K562 (cell line): ENCODE measurements at regions not wholly inside any gene's neighbourhood (a gene's known extent, or its start where the extent isn't known, plus 50 kb on each side); places are given as distances from the start of the nearest gene placed in this dataset.

Source experiments
- ATAC-seq: fragments of 200-7000 bp; cut with Tn5 transposase; 3 replicates; pipeline ENCODE4 v1.9.1; 2020; ENCODE audit warnings: moderate library complexity
- BruUV-seq: library from RNA; stranded (reverse); fragments of 400-500 nt; replicated peaks from 2 replicates; lab custom pipeline; 2021; lab: Mats Ljungman, UMichigan
- CTCF ChIA-PET: fragments of 300-600 bp; formaldehyde crosslinking; extraction: SDS; loops from one replicate; lab custom pipeline; 2021; ENCODE audit warnings: low intra/inter-chr PET ratio; lab: Yijun Ruan, JAX
- POLR2A ChIA-PET: fragments of 300-600, 350-650 bp; sonication (Branson Sonifier 250); formaldehyde crosslinking; extraction: SDS; loops from one replicate; lab custom pipeline; 2021; ENCODE audit warnings: antibody characterized with exemption, inconsistent platforms; lab: Yijun Ruan, JAX
- DNase-seq, 4 experiments: peaks; one replicate each; pipeline versions ENCODE4 v3.0.0 to v3.0.0-alpha.2; 2011 to 2018; ENCODE audit warnings: low spot score in 3 of 4, mixed read lengths in 3 of 4; ENCODE audit errors: extremely low read depth in 1 of 4
- FAIRE-seq: peaks from 2 replicates; lab custom pipeline; 2011; peaks lifted over from hg19 to GRCh38; lab: Jason Lieb, UNC
- H2AFZ ChIP-seq: 2 replicates; pipeline ENCODE4 v1.6.0; 2011; ENCODE audit warnings: low read depth, low read length, control low read depth, inconsistent platforms
- H3K27ac ChIP-seq: fragments of 200-600 bp; 3 replicates; pipeline ENCODE4 v1.8.0; 2011; ENCODE audit warnings: low read depth, mild to moderate bottlenecking, control low read depth, inconsistent platforms, low read length, moderate library complexity, mixed read lengths; ENCODE audit errors: extremely low read depth
- H3K27me3 ChIP-seq, 2 experiments: fragments of 300-600 bp in 1 of 2; 2 replicates in 1 of 2; 3 replicates in 1 of 2; pipeline versions ENCODE4 v1.6.0 to v1.8.0; 2011; ENCODE audit warnings: inconsistent platforms in 2 of 2, low read length in 2 of 2, mild to moderate bottlenecking in 1 of 2, mixed read lengths in 1 of 2, moderate library complexity in 1 of 2; ENCODE audit not compliant: control insufficient read depth in 2 of 2, insufficient read depth in 2 of 2
- H3K36me3 ChIP-seq: fragments of 300-600 bp; 3 replicates; pipeline ENCODE4 v1.8.0; 2011; ENCODE audit warnings: mild to moderate bottlenecking, low read length, inconsistent platforms; ENCODE audit not compliant: control insufficient read depth, insufficient read depth
- H3K4me1 ChIP-seq, 2 experiments: fragments of 200-600 bp in 1 of 2; replicated peaks in 1 of 2; 2 replicates in 1 of 2; 3 replicates in 1 of 2; pipeline versions ENCODE4 v1.5.1 to v1.8.0; 2011; ENCODE audit warnings: inconsistent platforms in 2 of 2, low read length in 2 of 2, mild to moderate bottlenecking in 1 of 2, mixed read lengths in 1 of 2, moderate library complexity in 1 of 2; ENCODE audit not compliant: control insufficient read depth in 2 of 2, insufficient read depth in 2 of 2
- H3K4me2 ChIP-seq: 2 replicates; pipeline ENCODE4 v1.6.1; 2011; ENCODE audit warnings: low read length, control low read depth, inconsistent platforms, mixed read lengths; ENCODE audit not compliant: insufficient read depth
- H3K4me3 ChIP-seq: fragments of 200-600 bp; sonication (generic), shearing (Covaris generic); 2 replicates; pipeline ENCODE4 v1.5.1; 2016; ENCODE audit warnings: control low read depth, inconsistent platforms
- H3K79me2 ChIP-seq: fragments of 200-600 bp; 3 replicates; pipeline ENCODE4 v1.8.0; 2011; ENCODE audit warnings: low read length, inconsistent platforms; ENCODE audit not compliant: control insufficient read depth, insufficient read depth
- H3K9ac ChIP-seq, 2 experiments: 2 replicates each; pipeline versions ENCODE4 v1.6.0 to v1.6.1; 2011; ENCODE audit warnings: low read depth in 2 of 2, low read length in 2 of 2, control low read depth in 1 of 2, inconsistent platforms in 1 of 2, mild to moderate bottlenecking in 1 of 2, mixed read lengths in 1 of 2; ENCODE audit not compliant: insufficient read depth in 1 of 2
- H3K9me1 ChIP-seq: one replicate; pipeline ENCODE4 v1.6.0; 2011; ENCODE audit warnings: inconsistent platforms, mild to moderate bottlenecking, low read length, moderate library complexity; ENCODE audit not compliant: control insufficient read depth, insufficient read depth
- H3K9me3 ChIP-seq: replicated peaks from 2 replicates; pipeline ENCODE4 v1.5.1; 2011; ENCODE audit warnings: low read depth, low read length, inconsistent platforms; ENCODE audit not compliant: control insufficient read depth, insufficient read depth
- H4K20me1 ChIP-seq: replicated peaks from 2 replicates; pipeline ENCODE4 v1.6.1; 2011; ENCODE audit warnings: low read length, inconsistent platforms, mixed read lengths; ENCODE audit not compliant: control insufficient read depth, insufficient read depth
- CAMTA2 ChIP-seq: fragments of 250-450 bp; sonication (Bioruptor Pico); conservative IDR thresholded peaks from 2 replicates; pipeline ENCODE4 v1.5.1; 2022
- CC2D1A ChIP-seq: fragments of 450-650 bp; IDR thresholded peaks from 2 replicates; pipeline ENCODE4 v1.6.1; 2017; ENCODE audit warnings: mild to moderate bottlenecking
- CCAR2 ChIP-seq: fragments of 200-400 bp; formaldehyde crosslinking; IDR thresholded peaks from 2 replicates; pipeline ENCODE4 v1.6.1; 2017; ENCODE audit warnings: mild to moderate bottlenecking, low read depth, low read length
- CHD4 ChIP-seq: fragments of 200-600 bp; sonication (generic); IDR thresholded peaks from 3 replicates; pipeline ENCODE4 v1.6.1; 2012; ENCODE audit warnings: low read depth, mild to moderate bottlenecking, mixed read lengths, low read length, inconsistent platforms; ENCODE audit not compliant: insufficient read depth, insufficient replicate concordance, poor library complexity, severe bottlenecking
- ETV1 ChIP-seq: fragments of 450-650 bp; conservative IDR thresholded peaks from 2 replicates; pipeline ENCODE4 v1.6.1; 2016; ENCODE audit warnings: missing genetic modification characterization, control low read depth, low read depth, missing compliant biosample characterization
- HMBOX1 ChIP-seq: sonication (generic); IDR thresholded peaks from 2 replicates; pipeline ENCODE4 v1.6.1; 2016
- KAT8 ChIP-seq: fragments of 450-650 bp; IDR thresholded peaks from 2 replicates; pipeline ENCODE4 v1.6.1; 2016; ENCODE audit warnings: low read depth, mild to moderate bottlenecking
- MCM7 ChIP-seq, 2 experiments: fragments of 450-650 bp; IDR thresholded peaks; 2 replicates each; pipeline ENCODE4 v1.6.1; 2016 to 2018
- MYNN ChIP-seq, 2 experiments: sonication (generic); formaldehyde crosslinking in 1 of 2; IDR thresholded peaks; 2 replicates each; pipeline versions ENCODE4 v1.5.0 to v1.6.1; 2016 to 2020; ENCODE audit warnings: antibody characterized with exemption in 1 of 2, missing genetic modification reagents in 1 of 2
- SMARCE1 ChIP-seq: fragments of 450-650 bp; IDR thresholded peaks from 2 replicates; pipeline ENCODE4 v1.7.1; 2016; ENCODE audit warnings: mild to moderate bottlenecking
- WHSC1 ChIP-seq: IDR thresholded peaks from one replicate; pipeline ENCODE4 v1.6.1; 2012; ENCODE audit warnings: low read length, control low read depth, inconsistent platforms
- ZNF639 ChIP-seq, 2 experiments: fragments of 200-800 bp in 1 of 2; sonication (Bioruptor generic) in 1 of 2; sonication (generic) in 1 of 2; formaldehyde crosslinking in 1 of 2; IDR thresholded peaks in 1 of 2; conservative IDR thresholded peaks in 1 of 2; 2 replicates each; pipeline versions ENCODE4 v1.5.0 to v1.6.1; 2016 to 2020; ENCODE audit warnings: missing compliant biosample characterization in 1 of 2, missing genetic modification characterization in 1 of 2, missing genetic modification reagents in 1 of 2
- ZNF785 ChIP-seq: fragments of 250-450 bp; sonication (Bioruptor Pico); IDR thresholded peaks from 2 replicates; pipeline ENCODE4 v1.4.0; 2020; ENCODE audit warnings: mild to moderate bottlenecking
- ZNF830 ChIP-seq: fragments of 250-450 bp; sonication (Bioruptor Pico); IDR thresholded peaks from 2 replicates; pipeline ENCODE4 v1.5.0; 2021; ENCODE audit warnings: mild to moderate bottlenecking
- WGBS: fragments of 100-300 bp; shearing (Covaris generic); methylation state at CpG from one replicate; pipeline ENCODE4 v1.1.6; 2016; ENCODE audit warnings: low coverage, mixed read lengths; ENCODE audit not compliant: insufficient coverage; ENCODE audit errors: missing lambda C conversion rate; 5-methylcytosine and 5-hydroxymethylcytosine counted together
- in situ Hi-C: fragments of 300-500 bp; cut with MboI; formaldehyde crosslinking; loops from 4 replicates; pipeline ENCODE4 v1.15.0; 2018; ENCODE audit warnings: inconsistent platforms, mixed read lengths
- intact Hi-C: fragments of 100-400 bp; cut with micrococcal nuclease; formaldehyde crosslinking; loops from 2 replicates; pipeline ENCODE4 v1.14.2; 2022

GRCh38 chr2:57199663-57200062 lies 846.9 kb upstream of the VRK2 start:
- no peaks in the 10 kb centered on the region for H3K9me1 ChIP-seq
- ATAC-seq = no peak
- CTCF ChIA-PET = no interaction called here
- no peak overlapping the region for H3K4me2 ChIP-seq
- 0% methylated on average over 3 of the region's 3 CpGs for WGBS
- no peak overlapping the region for H2AFZ ChIP-seq
- BruUV-seq = no TSS peak
- intact Hi-C loops (no loop called here), in situ Hi-C loops (no loop called here)
- no peaks in the 10 kb centered on the region for H3K79me2 ChIP-seq
- no peaks in the 10 kb centered on the region for H4K20me1 ChIP-seq
- H3K27me3 ChIP-seq = no peaks in the 10 kb centered on the region
- no peak for FAIRE-seq
- H3K4me1 ChIP-seq = no peaks in the 10 kb centered on the region
- no peak for DNase-seq
- no peak overlapping the region for H3K27ac ChIP-seq
- POLR2A ChIA-PET = no interaction called here
- H3K36me3 ChIP-seq = no peaks in the 10 kb centered on the region
- TF ChIP-seq ETV1 (tag) (no peak), WHSC1 (no peak), HMBOX1 (no peak), CCAR2 (no peak), KAT8 (no peak), CAMTA2 (CRISPR knock-in tag) (no peak)
- no peaks in the 10 kb centered on the region for H3K9me3 ChIP-seq
- H3K9ac ChIP-seq = no peak overlapping the region
- no peak overlapping the region for H3K4me3 ChIP-seq

- FAIRE-seq (no peak), ATAC-seq (no peak), DNase-seq (no peak)
- ChIA-PET CTCF (no interaction called here), POLR2A (no interaction called here)
- Histone ChIP-seq H3K4me2 (no peak overlapping the region), H3K36me3 (no peaks in the 10 kb centered on the region), H3K4me3 (no peak overlapping the region), H3K9me1 (no peaks in the 10 kb centered on the region), H3K27ac (no peak overlapping the region), H3K9me3 (no peaks in the 10 kb centered on the region), H3K4me1 (no peaks in the 10 kb centered on the region), H4K20me1 (no peaks in the 10 kb centered on the region), H3K79me2 (no peaks in the 10 kb centered on the region), H2AFZ (no peak overlapping the region), H3K9ac (no peak overlapping the region), H3K27me3 (no peaks in the 10 kb centered on the region)
- BruUV-seq = no TSS peak
- in situ Hi-C loops = no loop called here
- intact Hi-C loops = no loop called here
- WGBS = 4% methylated on average over 3 of the region's 3 CpGs
- TF ChIP-seq CHD4 = no peak
- no peak for TF ChIP-seq CC2D1A
- TF ChIP-seq ZNF830 (CRISPR knock-in tag) = no peak
- TF ChIP-seq MYNN (IDR thresholded peaks at IDR 0.05) = no peak
- TF ChIP-seq MYNN (CRISPR knock-in tag; IDR thresholded peaks at IDR 0.05) = no peak
- no peak for TF ChIP-seq ZNF785 (CRISPR knock-in tag)
- TF ChIP-seq ZNF639 (CRISPR knock-in tag; conservative IDR thresholded peaks at IDR 0.05 in 1 of 2, IDR thresholded peaks at IDR 0.05 in 1 of 2) = no peak
- TF ChIP-seq SMARCE1 = no peak
- TF ChIP-seq MCM7 (IDR thresholded peaks at IDR 0.05) = no peak
Observed at GRCh38 chr2:57204364-57204763, 842.2 kb upstream of the VRK2 start.
